Panc1 (cell line): ENCODE measurements at regions not wholly inside any gene's neighbourhood (a gene's known extent, or its start where the extent isn't known, plus 50 kb on each side); places are given as distances from the start of the nearest gene placed in this dataset.

ENCODE experiments used
- POLR2AphosphoS5 ChIP-seq: IDR thresholded peaks from 2 replicates; pipeline ENCODE4 v1.6.1; 2012; ENCODE audit warnings: mild to moderate bottlenecking, low read depth, low read length, moderate library complexity
- TCF7L2 ChIP-seq: IDR thresholded peaks from 2 replicates; pipeline ENCODE4 v1.6.1; 2011; ENCODE audit warnings: mild to moderate bottlenecking, low read depth, low read length, inconsistent platforms
- TF ChIP-seq, protein P1 (sequence below): fragments of 450-650 bp; IDR thresholded peaks from 2 replicates; pipeline ENCODE4 v1.5.1; 2017; ENCODE audit warnings: mild to moderate bottlenecking
- TF ChIP-seq, protein P2 (sequence below), 2 experiments: IDR thresholded peaks; 2 replicates each; pipeline ENCODE4 v1.6.1; 2011 to 2012; ENCODE audit warnings: low read depth in 2 of 2, control low read depth in 1 of 2, low read length in 1 of 2, mild to moderate bottlenecking in 1 of 2, moderate library complexity in 1 of 2; ENCODE audit not compliant: insufficient read depth in 1 of 2

- TF ChIP-seq POLR2AphosphoS5 (no peak), TCF7L2 (no peak)
- TF ChIP-seq, protein P1, sequence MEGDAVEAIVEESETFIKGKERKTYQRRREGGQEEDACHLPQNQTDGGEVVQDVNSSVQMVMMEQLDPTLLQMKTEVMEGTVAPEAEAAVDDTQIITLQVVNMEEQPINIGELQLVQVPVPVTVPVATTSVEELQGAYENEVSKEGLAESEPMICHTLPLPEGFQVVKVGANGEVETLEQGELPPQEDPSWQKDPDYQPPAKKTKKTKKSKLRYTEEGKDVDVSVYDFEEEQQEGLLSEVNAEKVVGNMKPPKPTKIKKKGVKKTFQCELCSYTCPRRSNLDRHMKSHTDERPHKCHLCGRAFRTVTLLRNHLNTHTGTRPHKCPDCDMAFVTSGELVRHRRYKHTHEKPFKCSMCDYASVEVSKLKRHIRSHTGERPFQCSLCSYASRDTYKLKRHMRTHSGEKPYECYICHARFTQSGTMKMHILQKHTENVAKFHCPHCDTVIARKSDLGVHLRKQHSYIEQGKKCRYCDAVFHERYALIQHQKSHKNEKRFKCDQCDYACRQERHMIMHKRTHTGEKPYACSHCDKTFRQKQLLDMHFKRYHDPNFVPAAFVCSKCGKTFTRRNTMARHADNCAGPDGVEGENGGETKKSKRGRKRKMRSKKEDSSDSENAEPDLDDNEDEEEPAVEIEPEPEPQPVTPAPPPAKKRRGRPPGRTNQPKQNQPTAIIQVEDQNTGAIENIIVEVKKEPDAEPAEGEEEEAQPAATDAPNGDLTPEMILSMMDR: no peak
- TF ChIP-seq, protein P2, sequence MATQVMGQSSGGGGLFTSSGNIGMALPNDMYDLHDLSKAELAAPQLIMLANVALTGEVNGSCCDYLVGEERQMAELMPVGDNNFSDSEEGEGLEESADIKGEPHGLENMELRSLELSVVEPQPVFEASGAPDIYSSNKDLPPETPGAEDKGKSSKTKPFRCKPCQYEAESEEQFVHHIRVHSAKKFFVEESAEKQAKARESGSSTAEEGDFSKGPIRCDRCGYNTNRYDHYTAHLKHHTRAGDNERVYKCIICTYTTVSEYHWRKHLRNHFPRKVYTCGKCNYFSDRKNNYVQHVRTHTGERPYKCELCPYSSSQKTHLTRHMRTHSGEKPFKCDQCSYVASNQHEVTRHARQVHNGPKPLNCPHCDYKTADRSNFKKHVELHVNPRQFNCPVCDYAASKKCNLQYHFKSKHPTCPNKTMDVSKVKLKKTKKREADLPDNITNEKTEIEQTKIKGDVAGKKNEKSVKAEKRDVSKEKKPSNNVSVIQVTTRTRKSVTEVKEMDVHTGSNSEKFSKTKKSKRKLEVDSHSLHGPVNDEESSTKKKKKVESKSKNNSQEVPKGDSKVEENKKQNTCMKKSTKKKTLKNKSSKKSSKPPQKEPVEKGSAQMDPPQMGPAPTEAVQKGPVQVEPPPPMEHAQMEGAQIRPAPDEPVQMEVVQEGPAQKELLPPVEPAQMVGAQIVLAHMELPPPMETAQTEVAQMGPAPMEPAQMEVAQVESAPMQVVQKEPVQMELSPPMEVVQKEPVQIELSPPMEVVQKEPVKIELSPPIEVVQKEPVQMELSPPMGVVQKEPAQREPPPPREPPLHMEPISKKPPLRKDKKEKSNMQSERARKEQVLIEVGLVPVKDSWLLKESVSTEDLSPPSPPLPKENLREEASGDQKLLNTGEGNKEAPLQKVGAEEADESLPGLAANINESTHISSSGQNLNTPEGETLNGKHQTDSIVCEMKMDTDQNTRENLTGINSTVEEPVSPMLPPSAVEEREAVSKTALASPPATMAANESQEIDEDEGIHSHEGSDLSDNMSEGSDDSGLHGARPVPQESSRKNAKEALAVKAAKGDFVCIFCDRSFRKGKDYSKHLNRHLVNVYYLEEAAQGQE (IDR thresholded peaks at IDR 0.05; ENCODE audit: insufficient read depth in 1 of 2, low read depth in 2 of 2, low read length in 1 of 2): no peak
These were observed 849.4 kb upstream of the MIR17HG start for GRCh38 chr13:90498096-90498495.
